DOHH2 (cell line): ENCODE measurements at regions not wholly inside any gene's neighbourhood (a gene's known extent, or its start where the extent isn't known, plus 50 kb on each side); places are given as distances from the start of the nearest gene placed in this dataset.

Experiments used
- CTCF ChIP-seq: fragments of 200-600 bp; sonication (generic); IDR thresholded peaks from one replicate; pipeline ENCODE4 v1.5.1; 2014; ENCODE audit warnings: antibody characterized with exemption, mild to moderate bottlenecking, low read depth, low read length; ENCODE audit not compliant: poor library complexity, severe bottlenecking
- EZH2phosphoT487 ChIP-seq: fragments of 200-600 bp; sonication (generic); IDR thresholded peaks from 2 replicates; pipeline ENCODE4 v1.6.1; 2017; ENCODE audit warnings: borderline replicate concordance, mild to moderate bottlenecking, antibody characterized with exemption, low read length, moderate library complexity, mixed read lengths

- TF ChIP-seq CTCF, result no peak
- TF ChIP-seq EZH2phosphoT487, result no peak
These were observed 75.6 kb upstream of the HNF1B start for GRCh38 chr17:37820313-37820994.
